ENCODE measurements at regions not wholly inside any gene's neighbourhood (a gene's known extent, or its start where the extent isn't known, plus 50 kb on each side); places are given as distances from the start of the nearest gene placed in this dataset.
A peak's percentile ranks its signal among the peaks of the same experiment; 100 is the strongest.
"Not testable (repeated sequence)": the region's sequence is repeated elsewhere in the genome, so short reads cannot be mapped to it uniquely, and the experiment has no call there.

DNA sequence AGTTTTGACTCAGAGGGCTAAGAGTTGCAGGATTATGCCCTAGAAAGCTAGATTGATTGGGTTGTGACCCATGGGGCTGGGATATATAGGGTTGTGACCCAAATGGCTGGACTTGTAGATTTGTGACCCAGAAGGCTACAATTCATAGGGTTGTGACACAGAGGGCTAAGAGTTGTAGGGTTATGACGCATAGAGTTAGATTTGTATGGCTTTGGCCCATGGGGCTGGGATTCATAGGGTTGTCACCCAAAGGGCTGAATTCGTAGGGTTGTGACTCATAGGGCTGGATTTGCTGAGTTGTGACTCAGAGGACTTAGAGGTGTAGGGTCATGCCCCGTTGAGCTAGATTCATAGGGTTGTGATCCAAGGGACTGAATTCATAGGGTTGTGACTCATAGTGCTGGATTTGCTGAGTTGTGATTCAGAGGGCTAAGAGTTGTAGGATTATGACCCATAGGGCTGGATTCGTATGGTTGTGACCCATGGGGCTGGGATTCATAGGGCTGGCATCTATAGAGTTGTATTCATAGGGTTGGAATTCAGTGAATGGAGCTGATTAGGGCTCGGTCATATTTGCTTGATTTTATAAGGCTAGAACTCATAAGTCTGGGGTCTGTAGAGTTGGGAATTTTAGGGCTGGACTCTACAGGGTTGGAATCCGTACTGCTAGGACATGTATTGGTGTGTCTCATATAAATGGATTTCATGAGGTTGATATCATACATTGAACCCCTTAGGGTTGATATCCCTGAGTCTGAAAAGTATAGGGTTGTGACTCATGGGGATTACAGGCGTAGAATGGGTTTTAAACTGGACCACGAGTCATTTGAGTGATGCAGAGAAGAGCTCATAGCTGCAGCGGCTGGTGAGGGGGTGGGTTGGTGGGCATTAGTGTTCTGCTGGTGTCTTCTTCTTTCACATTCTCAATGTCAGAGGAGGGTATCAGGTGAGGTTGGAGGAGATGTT, 125.7 kb downstream of the CRLF2 start:
- DNase-seq = no peak
- CTCF ChIA-PET = no interaction called here
- Mint-ChIP-seq H3K27ac (no peak overlapping the region), H3K4me3 (no peak overlapping the region), H3K27me3 (no peaks in the 10 kb centered on the region), H3K36me3 (no peaks in the 10 kb centered on the region), H3K4me1 (no peaks in the 10 kb centered on the region), H3K9me3 (peaks cover 36% of the 10 kb centered on the region)

DNA sequence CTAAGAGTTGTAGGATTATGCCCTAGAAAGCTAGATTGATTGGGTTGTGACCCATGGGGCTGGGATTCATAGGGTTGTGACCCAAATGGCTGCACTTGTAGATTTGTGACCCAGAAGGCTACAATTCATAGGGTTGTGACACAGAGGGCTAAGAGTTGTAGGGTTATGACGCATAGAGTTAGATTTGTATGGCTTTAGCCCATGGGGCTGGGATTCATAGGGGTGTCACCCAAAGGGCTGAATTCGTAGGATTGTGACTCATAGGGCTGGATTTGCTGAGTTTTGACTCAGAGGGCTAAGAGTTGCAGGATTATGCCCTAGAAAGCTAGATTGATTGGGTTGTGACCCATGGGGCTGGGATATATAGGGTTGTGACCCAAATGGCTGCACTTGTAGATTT, 126.6 kb downstream of the CRLF2 start:
- not testable (repeated sequence) for H3K4me1 Mint-ChIP-seq

DNA sequence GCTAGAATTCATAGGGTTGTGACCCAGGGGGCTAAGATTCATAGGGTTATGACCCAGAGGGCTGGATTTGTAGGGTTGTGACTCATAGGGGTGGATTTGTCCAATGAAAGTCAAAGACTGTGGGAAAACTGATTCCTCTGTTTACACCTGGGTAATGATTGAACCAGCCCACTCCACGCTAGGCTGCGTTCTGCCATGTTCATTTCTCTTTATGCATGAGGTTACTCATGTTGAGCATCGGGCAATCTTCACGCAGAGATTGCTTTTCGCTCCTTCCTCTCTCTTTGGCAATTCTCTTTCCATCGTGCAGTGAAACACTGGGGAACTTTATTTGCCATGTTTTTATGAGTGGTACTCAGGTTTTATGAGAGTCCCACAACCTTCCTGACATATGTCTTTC, 127.8 kb downstream of the CRLF2 start:
- H3K4me1 Mint-ChIP-seq = no peaks in the 10 kb centered on the region
- CTCF ChIA-PET = no interaction called here

More for the DNA sequence above, 126.6 kb downstream of the CRLF2 start:
- DNase-seq, H3K4me3 Mint-ChIP-seq, H3K27me3 Mint-ChIP-seq, H3K36me3 Mint-ChIP-seq, CTCF ChIA-PET, H3K27ac Mint-ChIP-seq: not testable (repeated sequence)
- peaks cover 36% of the 10 kb centered on the region for H3K9me3 Mint-ChIP-seq

DNA sequence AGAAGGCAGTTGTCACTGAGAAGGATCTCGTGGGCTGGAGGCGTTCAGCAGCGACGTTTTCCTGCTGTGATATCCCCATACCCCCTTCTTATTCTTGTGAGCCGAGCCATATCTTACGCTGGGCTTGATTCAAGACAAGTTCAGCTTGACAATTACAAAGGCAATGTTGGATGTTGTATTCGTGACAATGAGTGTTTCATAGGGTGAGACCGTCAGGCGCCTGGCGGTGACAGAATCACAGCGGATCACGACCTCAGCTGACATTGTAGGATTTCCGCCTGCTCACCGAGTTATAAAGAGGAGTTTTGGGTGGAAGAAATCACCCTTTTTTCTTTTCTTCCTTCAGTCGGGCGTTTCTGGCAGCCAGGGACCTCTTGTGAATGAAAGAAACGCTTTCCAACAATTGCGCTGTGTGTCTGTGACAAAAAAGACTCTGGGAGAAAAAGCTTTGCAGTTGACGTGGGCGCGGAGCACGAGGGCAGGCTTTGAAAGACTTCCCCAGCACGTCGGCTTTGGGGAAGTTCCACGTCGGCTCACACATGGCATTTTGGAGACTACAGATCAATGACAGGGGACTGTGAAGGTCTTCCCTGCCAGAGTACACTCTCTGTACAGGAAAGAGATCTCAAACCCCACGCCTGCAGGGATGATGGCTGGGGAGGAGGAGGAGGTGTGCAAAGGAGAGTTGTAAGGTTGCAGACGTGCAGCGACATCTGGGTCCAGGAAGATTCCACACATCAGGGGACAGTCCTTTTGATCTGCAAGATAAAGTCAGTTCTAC, 135.4 kb downstream of the CRLF2 start:
- no peak for DNase-seq
- CTCF ChIA-PET = no interaction called here
- Mint-ChIP-seq H3K4me3 (peak overlapping the region; percentile 11), H3K27ac (peak overlapping the region; percentile 5), H3K9me3 (peaks cover 19% of the 10 kb centered on the region), H3K36me3 (no peaks in the 10 kb centered on the region), H3K27me3 (peaks cover 17% of the 10 kb centered on the region), H3K4me1 (peaks cover 8% of the 10 kb centered on the region)

More for the DNA sequence above, 127.8 kb downstream of the CRLF2 start:
- no peak overlapping the region for H3K4me3 Mint-ChIP-seq
- peaks cover 36% of the 10 kb centered on the region for H3K9me3 Mint-ChIP-seq
- H3K36me3 Mint-ChIP-seq = no peaks in the 10 kb centered on the region
- DNase-seq = no peak
- H3K27me3 Mint-ChIP-seq = no peaks in the 10 kb centered on the region
- H3K27ac Mint-ChIP-seq = no peak overlapping the region

DNA sequence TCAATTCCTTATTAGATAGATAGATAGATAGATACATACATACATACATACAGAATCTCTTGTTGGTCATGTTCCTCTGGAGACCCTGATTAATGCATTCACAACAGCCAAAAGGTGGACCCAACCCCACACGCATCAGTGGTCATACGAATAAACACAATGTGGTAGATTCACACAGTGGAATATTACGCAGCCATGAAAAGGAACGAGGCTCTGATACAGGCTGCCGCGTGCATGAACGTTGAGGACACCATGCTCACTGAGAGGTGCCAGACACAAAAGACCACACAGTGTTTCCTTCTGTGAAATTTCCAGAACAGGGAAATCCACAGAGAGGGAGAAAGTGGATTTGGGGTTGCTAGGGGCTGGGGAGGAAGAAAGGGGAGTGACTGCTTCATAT, 136.7 kb downstream of the CRLF2 start:
- H3K9me3 Mint-ChIP-seq = peaks cover 18% of the 10 kb centered on the region
- CTCF ChIA-PET = no interaction called here
- no peak overlapping the region for H3K27ac Mint-ChIP-seq
- DNase-seq = no peak
- no peaks in the 10 kb centered on the region for H3K36me3 Mint-ChIP-seq
- peaks cover 17% of the 10 kb centered on the region for H3K27me3 Mint-ChIP-seq
- H3K4me3 Mint-ChIP-seq = no peak overlapping the region
- peaks cover 8% of the 10 kb centered on the region for H3K4me1 Mint-ChIP-seq

DNA sequence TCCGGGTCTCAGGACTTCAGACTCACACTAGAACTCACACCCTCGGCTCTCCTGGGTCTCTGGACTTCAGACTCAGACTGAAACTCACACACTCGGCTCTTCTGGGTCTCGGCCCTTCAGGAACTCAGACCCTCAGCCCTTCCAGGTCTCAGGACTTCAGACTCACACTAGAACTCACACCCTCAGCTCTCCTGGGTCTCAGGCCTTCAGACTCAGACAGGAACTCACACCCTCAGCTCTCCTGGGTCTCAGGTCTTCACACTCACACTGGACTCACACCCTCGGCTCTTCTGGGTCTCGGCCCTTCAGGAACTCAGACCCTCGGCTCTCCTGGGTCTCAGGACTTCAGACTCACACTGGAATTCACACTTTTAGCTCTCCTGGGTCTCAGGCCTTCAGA, 137.3 kb downstream of the CRLF2 start:
- H3K4me3 Mint-ChIP-seq = no peak overlapping the region
- H3K36me3 Mint-ChIP-seq = no peaks in the 10 kb centered on the region
- peaks cover 18% of the 10 kb centered on the region for H3K9me3 Mint-ChIP-seq
- no peak for DNase-seq
- peaks cover 17% of the 10 kb centered on the region for H3K27me3 Mint-ChIP-seq
- peaks cover 8% of the 10 kb centered on the region for H3K4me1 Mint-ChIP-seq
- no peak overlapping the region for H3K27ac Mint-ChIP-seq
- CTCF ChIA-PET = no interaction called here

DNA sequence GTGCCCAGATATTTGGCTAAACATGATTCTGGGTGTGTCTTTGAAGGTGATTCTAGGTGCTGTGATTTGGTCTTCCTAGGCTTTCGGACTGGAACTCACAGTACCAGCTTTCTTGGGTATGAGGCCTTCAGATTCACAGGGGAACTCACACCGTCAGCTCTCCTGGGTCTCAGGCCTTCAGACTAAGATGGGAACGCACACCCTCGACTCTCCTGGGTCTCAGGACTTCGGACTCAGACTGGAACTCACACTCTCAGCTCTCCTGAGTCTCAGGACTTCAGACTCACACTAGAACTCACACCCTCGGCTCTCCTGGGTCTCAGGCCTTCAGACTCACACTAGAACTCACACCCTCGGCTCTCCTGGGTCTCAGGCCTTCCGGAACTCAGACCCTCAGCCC, 137.7 kb downstream of the CRLF2 start:
- CTCF ChIA-PET = no interaction called here
- Mint-ChIP-seq H3K36me3 (no peaks in the 10 kb centered on the region), H3K27ac (no peak overlapping the region)

DNA sequence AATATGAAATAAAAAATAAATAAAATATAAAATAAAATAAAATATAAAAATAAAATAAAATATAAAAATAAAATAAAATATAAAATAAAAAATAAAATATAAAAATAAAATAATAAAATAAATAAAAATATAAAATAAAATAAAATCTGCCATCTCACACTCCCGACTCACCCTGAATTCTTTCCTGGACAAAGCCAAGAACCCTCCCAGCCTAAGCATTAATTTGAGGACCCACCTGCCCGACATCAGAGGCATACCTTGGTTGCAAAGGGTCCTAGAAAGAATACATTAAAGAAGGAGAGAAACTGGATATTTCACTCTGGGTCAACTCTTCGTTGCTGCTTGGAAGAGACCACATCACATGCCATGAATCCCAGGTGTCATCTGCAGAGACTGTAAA, 138.3 kb downstream of the CRLF2 start:
- no peak overlapping the region for H3K27ac Mint-ChIP-seq
- DNase-seq = no peak
- H3K4me1 Mint-ChIP-seq = peaks cover 8% of the 10 kb centered on the region
- CTCF ChIA-PET = no interaction called here
- peak overlapping the region; percentile 22 for H3K4me3 Mint-ChIP-seq
- H3K9me3 Mint-ChIP-seq = peaks cover 18% of the 10 kb centered on the region
- peaks cover 17% of the 10 kb centered on the region for H3K27me3 Mint-ChIP-seq
- no peaks in the 10 kb centered on the region for H3K36me3 Mint-ChIP-seq

More for the DNA sequence above, 137.7 kb downstream of the CRLF2 start:
- Mint-ChIP-seq H3K27me3 (peaks cover 17% of the 10 kb centered on the region), H3K4me3 (no peak overlapping the region), H3K4me1 (peaks cover 8% of the 10 kb centered on the region), H3K9me3 (peaks cover 18% of the 10 kb centered on the region)
- DNase-seq = no peak

DNA sequence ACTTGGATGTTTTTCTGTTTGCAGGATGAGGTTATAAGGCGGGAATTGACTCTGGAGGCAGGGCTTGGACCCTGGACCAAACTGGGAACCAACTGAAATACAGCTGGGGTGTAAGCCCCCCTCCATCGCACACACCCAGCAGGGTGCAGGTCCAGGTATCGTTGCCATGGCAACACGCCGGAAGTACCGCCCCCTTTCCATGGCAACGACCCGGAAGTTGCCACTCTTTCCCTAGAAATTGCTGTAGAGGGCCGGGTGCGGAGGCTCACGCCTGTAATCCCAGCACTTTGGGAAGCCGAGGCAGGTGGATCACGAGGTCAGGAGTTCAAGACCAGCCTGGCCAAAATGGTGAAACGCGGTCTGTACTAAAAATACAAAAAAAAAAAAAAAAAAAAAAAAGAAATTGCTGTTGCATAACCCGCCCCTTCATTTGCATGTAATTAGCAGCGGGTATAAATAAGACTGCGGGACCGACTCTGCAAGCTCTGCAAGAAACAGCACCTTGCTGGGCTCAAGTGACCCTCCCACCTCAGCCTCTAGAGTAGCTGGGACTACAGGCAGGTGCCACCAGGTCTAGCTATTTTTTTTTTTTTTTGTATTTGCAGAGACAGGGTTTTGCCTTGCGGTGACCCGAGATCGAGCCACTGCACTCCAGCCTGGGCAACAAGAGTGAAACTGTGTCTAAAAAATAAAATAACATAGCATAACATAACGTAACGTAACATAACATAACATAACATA, 139.6 kb downstream of the CRLF2 start:
- CTCF ChIA-PET = no interaction called here
- DNase-seq = peak; percentile 36
- Mint-ChIP-seq H3K4me3 (no peak overlapping the region), H3K27me3 (peaks cover 17% of the 10 kb centered on the region), H3K36me3 (no peaks in the 10 kb centered on the region), H3K9me3 (peaks cover 18% of the 10 kb centered on the region), H3K4me1 (peaks cover 8% of the 10 kb centered on the region), H3K27ac (no peak overlapping the region)

DNA sequence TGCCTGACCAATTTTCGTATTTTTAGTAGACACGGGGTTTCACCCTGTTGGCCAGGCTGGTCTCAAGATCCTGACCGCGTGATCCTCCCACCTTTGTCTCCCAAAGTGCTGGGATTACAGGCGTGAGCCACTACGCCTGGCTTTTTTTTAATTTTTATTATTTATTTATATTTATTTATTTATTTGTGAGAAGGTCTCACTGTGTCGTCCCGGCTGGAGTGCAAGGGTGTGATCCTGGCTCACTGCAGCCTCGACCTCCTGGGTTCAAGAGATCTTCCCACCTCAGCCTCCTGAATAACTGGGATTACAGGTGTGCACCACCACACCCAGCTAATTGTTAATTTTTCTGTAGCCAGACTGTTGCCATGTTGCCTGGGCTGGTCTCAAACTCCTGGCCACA, 141.1 kb downstream of the CRLF2 start:
- CTCF ChIA-PET = no interaction called here
- no peak for DNase-seq
- Mint-ChIP-seq H3K27ac (no peak overlapping the region), H3K4me1 (no peaks in the 10 kb centered on the region), H3K9me3 (peaks cover 15% of the 10 kb centered on the region), H3K4me3 (no peak overlapping the region), H3K36me3 (no peaks in the 10 kb centered on the region), H3K27me3 (peaks cover 6% of the 10 kb centered on the region)

DNA sequence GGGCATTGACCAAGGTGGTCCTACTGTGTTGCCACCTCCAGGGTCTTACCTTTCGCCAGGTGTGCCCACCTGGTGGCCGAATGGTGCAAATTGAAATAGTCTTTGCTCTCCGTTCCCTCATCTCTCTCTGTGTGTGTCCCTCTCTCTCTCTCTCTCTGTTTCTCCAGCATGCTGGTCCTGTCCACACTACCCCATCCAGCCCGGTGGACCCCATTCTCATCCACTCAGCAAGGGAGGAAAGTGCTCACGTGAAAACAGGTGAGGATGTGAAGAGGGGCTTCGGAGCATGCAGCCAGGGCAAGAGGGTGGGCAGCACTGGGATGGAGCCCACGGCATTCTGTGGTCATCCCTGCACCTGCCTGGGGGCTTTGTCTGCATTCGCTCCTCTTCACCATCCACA, 150.1 kb downstream of the CRLF2 start:
- H3K9me3 Mint-ChIP-seq = peaks cover 33% of the 10 kb centered on the region
- H3K4me1 Mint-ChIP-seq = no peaks in the 10 kb centered on the region
- H3K27ac Mint-ChIP-seq = no peak overlapping the region
- H3K27me3 Mint-ChIP-seq = no peaks in the 10 kb centered on the region
- CTCF ChIA-PET = no interaction called here
- no peaks in the 10 kb centered on the region for H3K36me3 Mint-ChIP-seq
- no peak overlapping the region for H3K4me3 Mint-ChIP-seq
- no peak for DNase-seq

DNA sequence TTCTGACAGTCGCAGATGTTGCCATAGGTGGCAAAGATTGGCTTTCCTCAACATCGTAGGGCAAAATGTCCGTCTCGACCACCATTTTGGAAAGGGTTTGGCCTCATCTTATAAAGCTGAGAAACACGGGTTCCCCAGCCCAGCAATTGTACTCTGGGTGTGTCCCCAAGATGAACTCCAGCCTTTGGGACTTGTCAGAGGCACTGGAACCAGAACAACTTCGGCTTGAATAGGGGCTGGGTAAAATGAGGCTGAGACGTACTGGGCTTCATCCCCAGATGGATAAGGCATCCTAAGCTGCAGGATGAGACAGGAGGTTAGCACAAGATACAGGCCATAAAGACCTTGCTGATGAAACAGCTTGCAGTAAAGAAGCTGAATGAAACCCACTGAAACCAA, 151.9 kb downstream of the CRLF2 start:
- no peaks in the 10 kb centered on the region for H3K36me3 Mint-ChIP-seq
- H3K9me3 Mint-ChIP-seq = peaks cover 33% of the 10 kb centered on the region
- CTCF ChIA-PET = no interaction called here
- no peak overlapping the region for H3K27ac Mint-ChIP-seq
- H3K4me3 Mint-ChIP-seq = no peak overlapping the region
- H3K4me1 Mint-ChIP-seq = no peaks in the 10 kb centered on the region
- no peaks in the 10 kb centered on the region for H3K27me3 Mint-ChIP-seq
- no peak for DNase-seq

DNA sequence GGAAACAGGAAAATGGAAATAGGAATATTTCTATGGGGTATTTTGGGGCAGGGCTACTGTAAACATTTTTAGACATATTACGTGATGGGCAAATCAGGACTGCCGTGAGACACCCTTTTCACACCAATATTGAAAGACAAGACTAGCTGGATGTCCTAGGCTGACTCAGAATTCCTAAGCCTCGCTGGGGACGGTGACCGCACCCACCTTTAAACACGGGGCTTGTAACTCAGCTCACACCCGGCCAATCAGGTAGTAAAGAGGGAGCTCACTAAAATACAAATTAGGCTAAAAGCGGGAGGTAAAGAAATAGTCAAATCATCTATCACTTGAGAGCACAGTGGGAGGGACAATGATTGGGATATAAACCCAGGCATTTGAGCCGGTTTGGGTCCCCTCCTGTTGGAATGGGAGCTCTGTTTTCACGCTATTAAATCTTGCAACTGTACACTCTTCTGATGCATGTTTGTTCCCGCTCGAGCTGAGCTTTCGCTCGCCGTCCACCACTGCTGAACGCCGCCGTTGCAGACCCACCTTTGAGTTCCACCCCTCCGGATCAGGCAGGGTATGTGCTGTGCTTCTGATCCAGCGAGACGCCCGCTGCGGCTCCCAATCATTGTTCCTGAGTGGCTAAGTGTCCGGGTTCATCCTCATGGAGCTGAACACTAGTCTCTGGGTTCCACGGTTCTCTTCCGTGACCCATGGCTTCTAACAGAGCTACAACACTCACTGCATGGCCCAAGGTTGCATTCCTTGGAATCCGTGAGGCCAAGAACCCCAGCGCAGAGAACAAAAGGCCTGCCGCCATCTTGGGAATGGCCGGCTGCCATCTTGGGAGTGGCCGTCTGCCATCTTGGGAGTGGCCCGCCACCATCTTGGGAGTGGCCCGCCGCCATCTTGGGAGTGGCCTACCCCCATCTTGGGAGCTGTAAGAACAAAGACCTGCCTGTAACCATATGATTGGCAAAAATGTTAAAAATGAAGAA, 152.6 kb downstream of the CRLF2 start:
- Mint-ChIP-seq H3K4me1 (no peaks in the 10 kb centered on the region), H3K9me3 (peaks cover 33% of the 10 kb centered on the region), H3K27ac (no peak overlapping the region), H3K27me3 (no peaks in the 10 kb centered on the region), H3K4me3 (no peak overlapping the region), H3K36me3 (no peaks in the 10 kb centered on the region)
- DNase-seq = no peak
- CTCF ChIA-PET = no interaction called here
